ENCODE measurements at regions not wholly inside any gene's neighbourhood (a gene's known extent, or its start where the extent isn't known, plus 50 kb on each side); places are given as distances from the start of the nearest gene placed in this dataset.

DNA sequence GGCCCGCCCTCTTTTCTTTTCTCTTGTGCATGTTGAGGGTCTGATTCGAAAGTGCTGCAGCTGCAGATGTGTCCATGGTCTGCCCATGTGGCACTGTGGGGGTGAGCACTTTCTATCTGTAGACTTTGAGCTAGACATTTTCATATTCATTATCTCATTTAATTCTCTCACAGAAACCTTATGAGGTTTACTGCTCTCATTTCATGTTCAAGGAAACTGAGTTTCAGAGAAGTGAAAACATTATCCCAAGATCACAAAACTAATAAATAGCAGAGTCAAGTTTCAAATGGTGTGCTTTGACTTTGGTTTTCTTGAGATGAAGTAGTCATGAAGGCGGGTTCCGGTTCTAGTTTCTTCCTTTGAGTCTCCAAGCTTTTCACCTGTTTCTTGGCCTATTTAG, 536.5 kb upstream of the ZNF462 start:
- H3K4me3 ChIP-seq (ENCODE audit: low read length, poor library complexity, severe bottlenecking) = no peak overlapping the region
- no peaks in the 10 kb centered on the region for H3F3A ChIP-seq (ENCODE audit: low read depth)
- no peaks in the 10 kb centered on the region for H3K4me1 ChIP-seq (ENCODE audit: insufficient read depth, low read length, poor library complexity, severe bottlenecking)
- no peak overlapping the region for H3K4me2 ChIP-seq (ENCODE audit: low read depth, low read length, poor library complexity, severe bottlenecking)
- no peaks in the 10 kb centered on the region for H4K20me1 ChIP-seq (ENCODE audit: insufficient read depth, low read length, poor library complexity, severe bottlenecking)
- no peak overlapping the region for H2AFZ ChIP-seq (ENCODE audit: low read length)
- H3K9me2 ChIP-seq (replicated peaks; ENCODE audit: low read depth, low read length) = no peaks in the 10 kb centered on the region
- no peaks in the 10 kb centered on the region for H3K9me3 ChIP-seq (ENCODE audit: insufficient read depth, low read depth, low read length)
- H3K9ac ChIP-seq (ENCODE audit: low read depth, low read length, poor library complexity, severe bottlenecking) = no peak overlapping the region
- H3K36me3 ChIP-seq (ENCODE audit: insufficient read depth, low read length) = no peaks in the 10 kb centered on the region
- H3K79me2 ChIP-seq (ENCODE audit: insufficient read depth, low read length) = no peaks in the 10 kb centered on the region
- no peaks in the 10 kb centered on the region for H3K27me3 ChIP-seq (ENCODE audit: insufficient read depth, low read length, poor library complexity, severe bottlenecking)
- TF ChIP-seq EZH2phosphoT487 (IDR thresholded peaks at IDR 0.05; ENCODE audit: borderline replicate concordance) (no peak), CTCF (conservative IDR thresholded peaks at IDR 0.05; ENCODE audit: low read length) (no peak)

DNA sequence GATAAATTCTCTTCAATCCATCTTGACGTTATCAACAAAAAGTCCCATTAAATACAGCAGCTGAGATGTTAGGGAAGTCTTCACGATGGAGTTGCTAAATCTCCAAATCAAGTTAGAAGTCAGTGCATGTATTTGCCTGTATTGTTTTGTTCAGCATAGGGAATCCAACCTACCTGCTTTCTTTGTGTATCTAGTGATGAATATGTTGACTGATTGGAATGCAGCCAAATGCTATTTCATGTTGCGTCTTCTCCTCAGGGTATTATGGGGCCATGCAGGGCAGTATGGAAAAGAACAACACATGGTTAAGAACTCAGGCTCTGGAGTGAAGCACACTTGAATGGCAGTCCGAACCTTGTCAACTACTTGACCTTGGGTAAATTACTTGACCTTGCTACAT, 529.5 kb upstream of the ZNF462 start:
- Histone ChIP-seq H3K9me3 (ENCODE audit: insufficient read depth, low read depth, low read length) (no peaks in the 10 kb centered on the region), H2AFZ (ENCODE audit: low read length) (no peak overlapping the region), H3F3A (ENCODE audit: low read depth) (no peaks in the 10 kb centered on the region), H3K36me3 (ENCODE audit: insufficient read depth, low read length) (no peaks in the 10 kb centered on the region), H3K27me3 (ENCODE audit: insufficient read depth, low read length, poor library complexity, severe bottlenecking) (no peaks in the 10 kb centered on the region), H4K20me1 (ENCODE audit: insufficient read depth, low read length, poor library complexity, severe bottlenecking) (no peaks in the 10 kb centered on the region), H3K4me2 (ENCODE audit: low read depth, low read length, poor library complexity, severe bottlenecking) (no peak overlapping the region), H3K9ac (ENCODE audit: low read depth, low read length, poor library complexity, severe bottlenecking) (no peak overlapping the region), H3K4me1 (ENCODE audit: insufficient read depth, low read length, poor library complexity, severe bottlenecking) (no peaks in the 10 kb centered on the region), H3K4me3 (ENCODE audit: low read length, poor library complexity, severe bottlenecking) (no peak overlapping the region), H3K9me2 (replicated peaks; ENCODE audit: low read depth, low read length) (no peaks in the 10 kb centered on the region), H3K79me2 (ENCODE audit: insufficient read depth, low read length) (no peaks in the 10 kb centered on the region)
- TF ChIP-seq CTCF (conservative IDR thresholded peaks at IDR 0.05; ENCODE audit: low read length) = no peak

GRCh38 chr9:106334081-106334480, 528.9 kb upstream of the ZNF462 start:
- Histone ChIP-seq H3K4me2 (ENCODE audit: low read depth, low read length, poor library complexity, severe bottlenecking) (no peak overlapping the region), H3K79me2 (ENCODE audit: insufficient read depth, low read length) (no peaks in the 10 kb centered on the region), H3F3A (ENCODE audit: low read depth) (no peaks in the 10 kb centered on the region), H3K27me3 (ENCODE audit: insufficient read depth, low read length, poor library complexity, severe bottlenecking) (no peaks in the 10 kb centered on the region), H3K9ac (ENCODE audit: low read depth, low read length, poor library complexity, severe bottlenecking) (no peak overlapping the region), H3K36me3 (ENCODE audit: insufficient read depth, low read length) (no peaks in the 10 kb centered on the region), H3K9me2 (replicated peaks; ENCODE audit: low read depth, low read length) (no peaks in the 10 kb centered on the region), H4K20me1 (ENCODE audit: insufficient read depth, low read length, poor library complexity, severe bottlenecking) (no peaks in the 10 kb centered on the region), H3K9me3 (ENCODE audit: insufficient read depth, low read depth, low read length) (no peaks in the 10 kb centered on the region), H2AFZ (ENCODE audit: low read length) (no peak overlapping the region), H3K4me3 (ENCODE audit: low read length, poor library complexity, severe bottlenecking) (no peak overlapping the region), H3K4me1 (ENCODE audit: insufficient read depth, low read length, poor library complexity, severe bottlenecking) (no peaks in the 10 kb centered on the region)
- TF ChIP-seq EZH2phosphoT487 (IDR thresholded peaks at IDR 0.05; ENCODE audit: borderline replicate concordance) (no peak), CTCF (conservative IDR thresholded peaks at IDR 0.05; ENCODE audit: low read length) (no peak)

All from Loucy (cell line).